ENCODE measurements at regions not wholly inside any gene's neighbourhood (a gene's known extent, or its start where the extent isn't known, plus 50 kb on each side); places are given as distances from the start of the nearest gene placed in this dataset.

- no peaks in the 10 kb centered on the region for H3K9me3 ChIP-seq (ENCODE audit: low read length)
- 0 out of 2 replicates have a peak, but pooled peaks cover 3% of the 10 kb centered on the region for H3K27me3 ChIP-seq (ENCODE audit: insufficient read depth, low read length)
- no peak overlapping the region for H2AFZ ChIP-seq (ENCODE audit: low read length)
- no peak overlapping the region for H3K9ac ChIP-seq (ENCODE audit: low read length)
- H3K36me3 ChIP-seq (ENCODE audit: insufficient read depth, low read length), result no peaks in the 10 kb centered on the region
- no peaks in the 10 kb centered on the region for H3K9me2 ChIP-seq (ENCODE audit: low read depth, low read length)
- TF ChIP-seq EZH2 (IDR thresholded peaks at IDR 0.05; ENCODE audit: borderline replicate concordance, low read length), result no peak
- TF ChIP-seq CTCF (IDR thresholded peaks at IDR 0.05; ENCODE audit: low read length), result no peak
- no peak overlapping the region for H3K27ac ChIP-seq (ENCODE audit: low read depth, low read length, poor library complexity, severe bottlenecking)
- no peaks in the 10 kb centered on the region for H4K20me1 ChIP-seq (ENCODE audit: insufficient read depth, low read length)
- no peak overlapping the region for H3K4me2 ChIP-seq (ENCODE audit: low read length)
- H3F3A ChIP-seq (ENCODE audit: insufficient read depth, low read length), result no peaks in the 10 kb centered on the region
- no peaks in the 10 kb centered on the region for H3K79me2 ChIP-seq (ENCODE audit: insufficient read depth, low read length)
- H3K4me1 ChIP-seq (ENCODE audit: insufficient read depth, low read length, severe bottlenecking), result no peaks in the 10 kb centered on the region
- no peak overlapping the region for H3K4me3 ChIP-seq (ENCODE audit: low read depth, low read length, poor library complexity, severe bottlenecking)
Measured at GRCh38 chr15:61798631-61799030, 261.6 kb downstream of the VPS13C start.

GRCh38 chr15:61796056-61796455, 264.2 kb downstream of the VPS13C start:
- Histone ChIP-seq H3K4me3 (ENCODE audit: low read depth, low read length, poor library complexity, severe bottlenecking) (no peak overlapping the region), H3K4me2 (ENCODE audit: low read length) (no peak overlapping the region), H3K36me3 (ENCODE audit: insufficient read depth, low read length) (no peaks in the 10 kb centered on the region), H3K27ac (ENCODE audit: low read depth, low read length, poor library complexity, severe bottlenecking) (no peak overlapping the region), H3F3A (ENCODE audit: insufficient read depth, low read length) (no peaks in the 10 kb centered on the region), H3K9ac (ENCODE audit: low read length) (no peak overlapping the region), H3K27me3 (ENCODE audit: insufficient read depth, low read length) (peaks cover 3% of the 10 kb centered on the region; the same call in 1 of the 2 replicates), H3K4me1 (ENCODE audit: insufficient read depth, low read length, severe bottlenecking) (no peaks in the 10 kb centered on the region), H2AFZ (ENCODE audit: low read length) (no peak overlapping the region), H3K79me2 (ENCODE audit: insufficient read depth, low read length) (no peaks in the 10 kb centered on the region), H3K9me2 (ENCODE audit: low read depth, low read length) (no peaks in the 10 kb centered on the region), H3K9me3 (ENCODE audit: low read length) (no peaks in the 10 kb centered on the region), H4K20me1 (ENCODE audit: insufficient read depth, low read length) (no peaks in the 10 kb centered on the region)
- TF ChIP-seq CTCF (IDR thresholded peaks at IDR 0.05; ENCODE audit: low read length) (no peak), EZH2 (IDR thresholded peaks at IDR 0.05; ENCODE audit: borderline replicate concordance, low read length) (no peak)

- TF ChIP-seq CTCF (IDR thresholded peaks at IDR 0.05; ENCODE audit: low read length) (no peak), EZH2 (IDR thresholded peaks at IDR 0.05; ENCODE audit: borderline replicate concordance, low read length) (no peak)
- H4K20me1 ChIP-seq (ENCODE audit: insufficient read depth, low read length), result no peaks in the 10 kb centered on the region
- no peak overlapping the region for H2AFZ ChIP-seq (ENCODE audit: low read length)
- H3K79me2 ChIP-seq (ENCODE audit: insufficient read depth, low read length), result no peaks in the 10 kb centered on the region
- H3K27me3 ChIP-seq (ENCODE audit: insufficient read depth, low read length), result peaks cover 3% of the 10 kb centered on the region; the same call in 1 of the 2 replicates
- no peaks in the 10 kb centered on the region for H3K9me3 ChIP-seq (ENCODE audit: low read length)
- no peaks in the 10 kb centered on the region for H3K4me1 ChIP-seq (ENCODE audit: insufficient read depth, low read length, severe bottlenecking)
- no peak overlapping the region for H3K27ac ChIP-seq (ENCODE audit: low read depth, low read length, poor library complexity, severe bottlenecking)
- no peaks in the 10 kb centered on the region for H3F3A ChIP-seq (ENCODE audit: insufficient read depth, low read length)
- no peak overlapping the region for H3K9ac ChIP-seq (ENCODE audit: low read length)
- H3K4me3 ChIP-seq (ENCODE audit: low read depth, low read length, poor library complexity, severe bottlenecking), result no peak overlapping the region
- no peaks in the 10 kb centered on the region for H3K9me2 ChIP-seq (ENCODE audit: low read depth, low read length)
- no peak overlapping the region for H3K4me2 ChIP-seq (ENCODE audit: low read length)
- no peaks in the 10 kb centered on the region for H3K36me3 ChIP-seq (ENCODE audit: insufficient read depth, low read length)
Measured at GRCh38 chr15:61794881-61795280, 265.4 kb downstream of the VPS13C start.
